Activated CD4-positive, alpha-beta T cell treated with anti-CD3 and anti-CD28 coated beads, Interleukin-2, Interleukin-6, amounts not matched to agents 100 ng/mL and 50 ng/mL, durations not matched to agents 16 hours and 8 hours (primary cell): ENCODE measurements at regions not wholly inside any gene's neighbourhood (a gene's known extent, or its start where the extent isn't known, plus 50 kb on each side); places are given as distances from the start of the nearest gene placed in this dataset.
"Not testable (repeated sequence)": the region's sequence is repeated elsewhere in the genome, so short reads cannot be mapped to it uniquely, and the experiment has no call there.

ENCODE experiments used
- DNase-seq: peaks from one replicate; pipeline ENCODE4 v3.0.0-alpha.2; 2020

GRCh38 chr17:6251640-6252039 is 181.5 kb downstream of the WSCD1 start:
- DNase-seq, result not testable (repeated sequence)

GRCh38 chr17:6249732-6250131 is 179.6 kb downstream of the WSCD1 start:
- DNase-seq, result no peak

GRCh38 chr17:6248061-6248460 is 177.9 kb downstream of the WSCD1 start:
- no peak for DNase-seq

GRCh38 chr17:6245301-6246177 is 175.4 kb downstream of the WSCD1 start:
- DNase-seq, result no peak

GRCh38 chr17:6244796-6245195 is 174.6 kb downstream of the WSCD1 start:
- DNase-seq, result no peak

- no peak for DNase-seq
Measured at GRCh38 chr17:6244253-6244652, 174.1 kb downstream of the WSCD1 start.

- DNase-seq, result no peak
Measured at GRCh38 chr17:6243186-6243585, 173.0 kb downstream of the WSCD1 start.

GRCh38 chr17:6241996-6242395 is 171.8 kb downstream of the WSCD1 start:
- DNase-seq, result no peak

GRCh38 chr17:6241381-6241780 is 171.2 kb downstream of the WSCD1 start:
- no peak for DNase-seq

GRCh38 chr17:6240601-6241000 is 170.4 kb downstream of the WSCD1 start:
- no peak for DNase-seq

GRCh38 chr17:6240001-6240400 is 169.8 kb downstream of the WSCD1 start:
- DNase-seq, result no peak

GRCh38 chr17:6239241-6239798 is 169.1 kb downstream of the WSCD1 start:
- DNase-seq, result no peak

GRCh38 chr17:6233856-6234255 is 163.7 kb downstream of the WSCD1 start:
- DNase-seq, result no peak

- no peak for DNase-seq
Measured at GRCh38 chr17:6233339-6233738, 163.2 kb downstream of the WSCD1 start.

GRCh38 chr17:6232732-6233101 is 162.5 kb downstream of the WSCD1 start:
- DNase-seq, result no peak

GRCh38 chr17:6231886-6232731 is 161.9 kb downstream of the WSCD1 start:
- no peak for DNase-seq

- no peak for DNase-seq
Measured at GRCh38 chr17:6231465-6231864, 161.3 kb downstream of the WSCD1 start.

GRCh38 chr17:6218333-6218732 is 148.2 kb downstream of the WSCD1 start:
- no peak for DNase-seq

GRCh38 chr17:6215071-6216035 is 145.2 kb downstream of the WSCD1 start:
- no peak for DNase-seq

GRCh38 chr17:6213859-6214258 is 143.7 kb downstream of the WSCD1 start:
- no peak for DNase-seq

GRCh38 chr17:6212766-6213165 is 142.6 kb downstream of the WSCD1 start:
- DNase-seq, result no peak

- no peak for DNase-seq
Measured at GRCh38 chr17:6209829-6210228, 139.7 kb downstream of the WSCD1 start.
